Stimulated activated CD8-positive, alpha-beta memory T cell treated with anti-CD3 and anti-CD28 coated beads, Interleukin-7, amount 100 ng/mL, for 24 hours (primary cell): ENCODE measurements at regions not wholly inside any gene's neighbourhood (a gene's known extent, or its start where the extent isn't known, plus 50 kb on each side); places are given as distances from the start of the nearest gene placed in this dataset.
"Not testable (repeated sequence)": the region's sequence is repeated elsewhere in the genome, so short reads cannot be mapped to it uniquely, and the experiment has no call there.

Experiments
- DNase-seq: peaks from one replicate; pipeline ENCODE4 v3.0.0-alpha.2; 2020; ENCODE audit warnings: low read depth

GRCh38 chr6:56904068-56904467 is 50.8 kb upstream of the BEND6 start:
- DNase-seq, result no peak

GRCh38 chr6:56902641-56903464 is 52.1 kb upstream of the BEND6 start:
- no peak for DNase-seq

- no peak for DNase-seq
Observed at GRCh38 chr6:56900784-56901183, 54.1 kb upstream of the BEND6 start.

- DNase-seq, result no peak
Observed at GRCh38 chr6:56899753-56900152, 55.2 kb upstream of the BEND6 start.

- no peak for DNase-seq
Observed at GRCh38 chr6:56899311-56899710, 55.6 kb upstream of the BEND6 start.

- DNase-seq, result no peak
Observed at GRCh38 chr6:56897789-56898529, 56.9 kb upstream of the BEND6 start.

- DNase-seq, result no peak
Observed at GRCh38 chr6:56891754-56892153, 63.2 kb upstream of the BEND6 start.

- no peak for DNase-seq
Observed at GRCh38 chr6:56890683-56891429, 64.1 kb upstream of the BEND6 start.

GRCh38 chr6:56890066-56890465 is 64.8 kb upstream of the BEND6 start:
- no peak for DNase-seq

GRCh38 chr6:56889492-56889891 is 65.4 kb upstream of the BEND6 start:
- DNase-seq, result no peak

GRCh38 chr6:56888687-56889086 is 66.2 kb upstream of the BEND6 start:
- DNase-seq, result no peak

- no peak for DNase-seq
Observed at GRCh38 chr6:56887086-56887485, 67.8 kb upstream of the BEND6 start.

GRCh38 chr6:56877922-56878321 is 77.0 kb upstream of the BEND6 start:
- DNase-seq, result no peak

GRCh38 chr6:56875961-56876360 is 78.9 kb upstream of the BEND6 start:
- no peak for DNase-seq

- no peak for DNase-seq
Observed at GRCh38 chr6:56875523-56875922, 79.4 kb upstream of the BEND6 start.

- DNase-seq, result no peak
Observed at GRCh38 chr6:56874328-56874727, 80.6 kb upstream of the BEND6 start.

- DNase-seq, result not testable (repeated sequence)
Observed at GRCh38 chr6:56870053-56870452, 84.9 kb upstream of the BEND6 start.

GRCh38 chr6:56869346-56869745 is 85.6 kb upstream of the BEND6 start:
- DNase-seq, result no peak

- no peak for DNase-seq
Observed at GRCh38 chr6:56868687-56869086, 86.2 kb upstream of the BEND6 start.

- DNase-seq, result no peak
Observed at GRCh38 chr6:56866917-56867522, 87.9 kb upstream of the BEND6 start.

- DNase-seq, result no peak
Observed at GRCh38 chr6:56865081-56865875, 89.6 kb upstream of the BEND6 start.
